Endothelial cell of umbilical vein (primary cell): ENCODE measurements at regions not wholly inside any gene's neighbourhood (a gene's known extent, or its start where the extent isn't known, plus 50 kb on each side); places are given as distances from the start of the nearest gene placed in this dataset.

ENCODE experiments used
- BruUV-seq: library from RNA; stranded (reverse); fragments of 400-500 nt; replicated peaks from 2 replicates; lab custom pipeline; 2021; lab: Mats Ljungman, UMichigan
- CTCF ChIA-PET: fragments of 300-600, 350-600 bp; sonication (Branson Sonifier 250); formaldehyde crosslinking; loops from one replicate; lab custom pipeline; 2021; ENCODE audit warnings: antibody characterized with exemption, inconsistent platforms; lab: Charles Lee
- POLR2A ChIA-PET: fragments of 300-600, 350-600 bp; sonication (Branson Sonifier 250); formaldehyde crosslinking; loops from one replicate; lab custom pipeline; 2021; ENCODE audit warnings: antibody characterized with exemption, inconsistent platforms; lab: Charles Lee
- DNase-seq: peaks from one replicate; pipeline ENCODE4 v3.0.0-alpha.2; 2011; ENCODE audit warnings: low read depth, low spot score
- FAIRE-seq: peaks from 2 replicates; lab custom pipeline; 2011; peaks lifted over from hg19 to GRCh38; lab: Jason Lieb, UNC
- H2AFZ ChIP-seq: 2 replicates; pipeline ENCODE4 v1.6.0; 2012; ENCODE audit warnings: low read depth, low read length, control low read depth, inconsistent platforms
- H3K27ac ChIP-seq: 2 replicates; pipeline ENCODE4 v1.5.1; 2011; ENCODE audit warnings: low read depth, mild to moderate bottlenecking, control low read depth, low read length, moderate library complexity; ENCODE audit not compliant: insufficient read depth
- H3K27me3 ChIP-seq, 2 experiments: 2 replicates each; pipeline versions ENCODE4 v1.6.0 to v1.6.1; 2011; ENCODE audit warnings: low read length in 2 of 2, mixed read lengths in 1 of 2; ENCODE audit not compliant: control insufficient read depth in 2 of 2, insufficient read depth in 2 of 2
- H3K36me3 ChIP-seq, 2 experiments: 2 replicates in 1 of 2; 3 replicates in 1 of 2; pipeline ENCODE4 v1.5.1; 2011; ENCODE audit warnings: low read length in 2 of 2, mild to moderate bottlenecking in 1 of 2, moderate library complexity in 1 of 2; ENCODE audit not compliant: control insufficient read depth in 2 of 2, insufficient read depth in 2 of 2; ENCODE audit errors: extremely low read depth in 1 of 2
- H3K4me1 ChIP-seq: 3 replicates; pipeline ENCODE4 v1.5.1; 2011; ENCODE audit warnings: mild to moderate bottlenecking, low read length; ENCODE audit not compliant: control insufficient read depth, insufficient read depth; ENCODE audit errors: extremely low read depth
- H3K4me2 ChIP-seq: 2 replicates; pipeline ENCODE4 v1.6.1; 2011; ENCODE audit warnings: low read length, control low read depth, mixed read lengths; ENCODE audit not compliant: insufficient read depth
- H3K4me3 ChIP-seq, 3 experiments: fragments of 200-600 bp in 1 of 3; sonication (generic), shearing (Covaris generic) in 1 of 3; replicated peaks in 1 of 3; 2 replicates each; pipeline ENCODE4 v1.5.1; 2011 to 2016; ENCODE audit warnings: control low read depth in 3 of 3, low read length in 3 of 3, mild to moderate bottlenecking in 2 of 3, inconsistent platforms in 1 of 3, low read depth in 1 of 3, moderate library complexity in 1 of 3; ENCODE audit not compliant: insufficient read depth in 1 of 3
- H3K79me2 ChIP-seq: 2 replicates; pipeline ENCODE4 v1.6.0; 2012; ENCODE audit warnings: low read length, inconsistent platforms; ENCODE audit not compliant: control insufficient read depth, insufficient read depth
- H3K9ac ChIP-seq: replicated peaks from 2 replicates; pipeline ENCODE3; 2011; ENCODE audit warnings: low read length, control low read depth; ENCODE audit not compliant: insufficient read depth; ENCODE audit errors: extremely low read depth
- H3K9me1 ChIP-seq: replicated peaks from 3 replicates; pipeline ENCODE4 v1.6.0; 2011; ENCODE audit warnings: mild to moderate bottlenecking, low read length; ENCODE audit not compliant: control insufficient read depth, insufficient read depth; ENCODE audit errors: extremely low read depth
- H3K9me3 ChIP-seq: replicated peaks from 2 replicates; pipeline ENCODE4 v1.5.1; 2012; ENCODE audit warnings: low read length, inconsistent platforms; ENCODE audit not compliant: control insufficient read depth, insufficient read depth
- H4K20me1 ChIP-seq: replicated peaks from 2 replicates; pipeline ENCODE3; 2011; ENCODE audit warnings: mild to moderate bottlenecking, low read length; ENCODE audit not compliant: control insufficient read depth, insufficient read depth; ENCODE audit errors: extremely low read depth
- EZH2 ChIP-seq: IDR thresholded peaks from 2 replicates; pipeline ENCODE4 v1.6.1; 2012; ENCODE audit warnings: borderline replicate concordance, low read depth, mild to moderate bottlenecking, moderate library complexity, low read length, inconsistent platforms; ENCODE audit not compliant: severe bottlenecking
- FOS ChIP-seq: IDR thresholded peaks from 2 replicates; pipeline ENCODE4 v1.6.1; 2011; ENCODE audit warnings: mild to moderate bottlenecking, low read length, moderate library complexity, borderline replicate concordance; ENCODE audit not compliant: insufficient read depth
- GATA2 ChIP-seq: IDR thresholded peaks from 2 replicates; pipeline ENCODE4 v1.7.0; 2011; ENCODE audit warnings: low read depth, mild to moderate bottlenecking, moderate library complexity, mixed read lengths, low read length; ENCODE audit not compliant: insufficient read length, insufficient read depth
- JUN ChIP-seq: IDR thresholded peaks from 2 replicates; pipeline ENCODE4 v1.6.1; 2011; ENCODE audit warnings: borderline replicate concordance, low read depth; ENCODE audit not compliant: insufficient read length, insufficient read depth
- MAX ChIP-seq: IDR thresholded peaks from 2 replicates; pipeline ENCODE4 v1.6.1; 2011; ENCODE audit not compliant: insufficient read depth, insufficient read length
- MYC ChIP-seq: IDR thresholded peaks from one replicate; pipeline ENCODE4 v1.6.1; 2011; ENCODE audit warnings: mild to moderate bottlenecking, low read depth, low read length
- POLR2A ChIP-seq: IDR thresholded peaks from 2 replicates; pipeline ENCODE4 v1.6.1; 2012; ENCODE audit warnings: low read depth, mild to moderate bottlenecking, control low read depth, low read length
- POLR2AphosphoS5 ChIP-seq: IDR thresholded peaks from 2 replicates; pipeline ENCODE4 v1.6.1; 2012; ENCODE audit warnings: low read depth, mild to moderate bottlenecking, control low read depth, low read length, moderate library complexity; ENCODE audit not compliant: insufficient read depth
- dilution Hi-C: fragments of 300-500 bp; cut with MboI; formaldehyde crosslinking; loops from one replicate; pipeline ENCODE4 v1.15.0; 2019; ENCODE audit warnings: low sequenced_read_pairs; ENCODE audit not compliant: extremely low pct_ligation_motif_present
- intact Hi-C: fragments of 100-400 bp; cut with micrococcal nuclease; formaldehyde crosslinking; loops from one replicate; pipeline ENCODE4 v1.10.0; 2022
- TF ChIP-seq, protein P1 (sequence below), 2 donors: IDR thresholded peaks; 1 replicate in 1 of 2; 2 replicates in 1 of 2; pipeline ENCODE4 v1.5.1; 2011; ENCODE audit warnings: low read length in 2 of 2, mild to moderate bottlenecking in 2 of 2, moderate library complexity in 2 of 2, control low read depth in 1 of 2, inconsistent platforms in 1 of 2, low read depth in 1 of 2; ENCODE audit not compliant: insufficient read depth in 1 of 2; ENCODE audit errors: extremely low read depth in 1 of 2

GRCh38 chr3:81888914-81889557 lies 127.6 kb upstream of the GBE1 start:
- H3K4me3 ChIP-seq: no peak overlapping the region
- H3K27ac ChIP-seq: no peak overlapping the region
- CTCF ChIA-PET: interaction anchor here (1.3 kb wide), 1 partner anchor 9 kb away, joined by 4 read pairs; no protein-coding TSS in a partner anchor
- no peaks in the 10 kb centered on the region for H3K9me3 ChIP-seq
- no peak for TF ChIP-seq JUN
- no peak for TF ChIP-seq POLR2AphosphoS5
- no peak for TF ChIP-seq GATA2
- TF ChIP-seq MAX: no peak
- no peak for TF ChIP-seq POLR2A
- no peak for TF ChIP-seq MYC
- TF ChIP-seq, protein P1, sequence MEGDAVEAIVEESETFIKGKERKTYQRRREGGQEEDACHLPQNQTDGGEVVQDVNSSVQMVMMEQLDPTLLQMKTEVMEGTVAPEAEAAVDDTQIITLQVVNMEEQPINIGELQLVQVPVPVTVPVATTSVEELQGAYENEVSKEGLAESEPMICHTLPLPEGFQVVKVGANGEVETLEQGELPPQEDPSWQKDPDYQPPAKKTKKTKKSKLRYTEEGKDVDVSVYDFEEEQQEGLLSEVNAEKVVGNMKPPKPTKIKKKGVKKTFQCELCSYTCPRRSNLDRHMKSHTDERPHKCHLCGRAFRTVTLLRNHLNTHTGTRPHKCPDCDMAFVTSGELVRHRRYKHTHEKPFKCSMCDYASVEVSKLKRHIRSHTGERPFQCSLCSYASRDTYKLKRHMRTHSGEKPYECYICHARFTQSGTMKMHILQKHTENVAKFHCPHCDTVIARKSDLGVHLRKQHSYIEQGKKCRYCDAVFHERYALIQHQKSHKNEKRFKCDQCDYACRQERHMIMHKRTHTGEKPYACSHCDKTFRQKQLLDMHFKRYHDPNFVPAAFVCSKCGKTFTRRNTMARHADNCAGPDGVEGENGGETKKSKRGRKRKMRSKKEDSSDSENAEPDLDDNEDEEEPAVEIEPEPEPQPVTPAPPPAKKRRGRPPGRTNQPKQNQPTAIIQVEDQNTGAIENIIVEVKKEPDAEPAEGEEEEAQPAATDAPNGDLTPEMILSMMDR (IDR thresholded peaks at IDR 0.05; ENCODE audit: extremely low read depth in 1 of 2, insufficient read depth in 1 of 2, low read depth in 1 of 2, low read length in 2 of 2): no peak
- no peak for TF ChIP-seq FOS
- TF ChIP-seq EZH2: no peak
- dilution Hi-C loops (no loop called here), intact Hi-C loops (no loop called here)
- H4K20me1 ChIP-seq: no peaks in the 10 kb centered on the region
- H3K27me3 ChIP-seq: no peaks in the 10 kb centered on the region
- no peaks in the 10 kb centered on the region for H3K36me3 ChIP-seq
- no peak overlapping the region for H2AFZ ChIP-seq
- no peak overlapping the region for H3K9ac ChIP-seq
- H3K79me2 ChIP-seq: no peaks in the 10 kb centered on the region
- H3K4me2 ChIP-seq: no peak overlapping the region
- FAIRE-seq: no peak
- H3K9me1 ChIP-seq: no peaks in the 10 kb centered on the region
- POLR2A ChIA-PET: no interaction called here
- BruUV-seq: no TSS peak
- DNase-seq: no peak
- H3K4me1 ChIP-seq: no peaks in the 10 kb centered on the region
